Peyer's patch (tissue), 4 donors: ENCODE measurements at regions not wholly inside any gene's neighbourhood (a gene's known extent, or its start where the extent isn't known, plus 50 kb on each side); places are given as distances from the start of the nearest gene placed in this dataset.

Source experiments
- DNase-seq, 3 donors: peaks; one replicate each; pipeline ENCODE4 v3.0.0-alpha.2; 2017 to 2019
- H3K27ac ChIP-seq, 4 donors: fragments of 200-600 bp; sonication (generic); one replicate each; pipeline ENCODE4 v1.5.1; 2016 to 2019
- H3K27me3 ChIP-seq, 2 donors: fragments of 200-600 bp; sonication (generic); one replicate each; pipeline ENCODE4 v1.5.1; 2019
- H3K36me3 ChIP-seq, 3 donors: fragments of 200-600 bp; sonication (generic); one replicate each; pipeline ENCODE4 v1.5.1; 2016 to 2019
- H3K4me1 ChIP-seq, 4 donors: fragments of 200-600 bp; sonication (generic); one replicate each; pipeline ENCODE4 v1.5.1; 2016 to 2019
- H3K4me3 ChIP-seq, 4 donors: fragments of 200-600 bp; sonication (generic); 1 replicate in 3 of 4; 2 replicates in 1 of 4; pipeline ENCODE4 v1.5.1; 2016 to 2019; ENCODE audit warnings: mild to moderate bottlenecking in 1 of 4
- H3K9me3 ChIP-seq, 4 donors: fragments of 200-600 bp; sonication (generic); one replicate each; pipeline ENCODE4 v1.5.1; 2016 to 2019; ENCODE audit warnings: mild to moderate bottlenecking in 1 of 4
- POLR2A ChIP-seq, 2 donors: fragments of 450-650 bp; IDR thresholded peaks; one replicate each; pipeline ENCODE4 v1.5.1; 2017; ENCODE audit warnings: antibody characterized with exemption in 2 of 2, mild to moderate bottlenecking in 2 of 2, moderate library complexity in 2 of 2
- TF ChIP-seq, protein P1 (sequence below), 6 experiments: fragments of 450-650 bp in 4 of 6; fragments of 200-600 bp in 2 of 6; sonication (generic) in 1 of 6; IDR thresholded peaks; one replicate each; pipeline ENCODE4 v1.5.1; 2017 to 2019; ENCODE audit warnings: antibody characterized with exemption in 6 of 6, mild to moderate bottlenecking in 3 of 6, moderate library complexity in 1 of 6

GRCh38 chr10:120368338-120368737 lies 88.7 kb upstream of the PLPP4 start:
- no peak overlapping the region for H3K4me3 ChIP-seq
- TF ChIP-seq POLR2A (IDR thresholded peaks at IDR 0.05), result no peak
- TF ChIP-seq, protein P1, sequence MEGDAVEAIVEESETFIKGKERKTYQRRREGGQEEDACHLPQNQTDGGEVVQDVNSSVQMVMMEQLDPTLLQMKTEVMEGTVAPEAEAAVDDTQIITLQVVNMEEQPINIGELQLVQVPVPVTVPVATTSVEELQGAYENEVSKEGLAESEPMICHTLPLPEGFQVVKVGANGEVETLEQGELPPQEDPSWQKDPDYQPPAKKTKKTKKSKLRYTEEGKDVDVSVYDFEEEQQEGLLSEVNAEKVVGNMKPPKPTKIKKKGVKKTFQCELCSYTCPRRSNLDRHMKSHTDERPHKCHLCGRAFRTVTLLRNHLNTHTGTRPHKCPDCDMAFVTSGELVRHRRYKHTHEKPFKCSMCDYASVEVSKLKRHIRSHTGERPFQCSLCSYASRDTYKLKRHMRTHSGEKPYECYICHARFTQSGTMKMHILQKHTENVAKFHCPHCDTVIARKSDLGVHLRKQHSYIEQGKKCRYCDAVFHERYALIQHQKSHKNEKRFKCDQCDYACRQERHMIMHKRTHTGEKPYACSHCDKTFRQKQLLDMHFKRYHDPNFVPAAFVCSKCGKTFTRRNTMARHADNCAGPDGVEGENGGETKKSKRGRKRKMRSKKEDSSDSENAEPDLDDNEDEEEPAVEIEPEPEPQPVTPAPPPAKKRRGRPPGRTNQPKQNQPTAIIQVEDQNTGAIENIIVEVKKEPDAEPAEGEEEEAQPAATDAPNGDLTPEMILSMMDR (IDR thresholded peaks at IDR 0.05), result no peak
- no peaks in the 10 kb centered on the region for H3K9me3 ChIP-seq
- H3K27ac ChIP-seq, result no peak overlapping the region
- H3K27me3 ChIP-seq, result no peaks in the 10 kb centered on the region
- no peak for DNase-seq
- H3K4me1 ChIP-seq, result no peaks in the 10 kb centered on the region
- no peaks in the 10 kb centered on the region for H3K36me3 ChIP-seq

DNA sequence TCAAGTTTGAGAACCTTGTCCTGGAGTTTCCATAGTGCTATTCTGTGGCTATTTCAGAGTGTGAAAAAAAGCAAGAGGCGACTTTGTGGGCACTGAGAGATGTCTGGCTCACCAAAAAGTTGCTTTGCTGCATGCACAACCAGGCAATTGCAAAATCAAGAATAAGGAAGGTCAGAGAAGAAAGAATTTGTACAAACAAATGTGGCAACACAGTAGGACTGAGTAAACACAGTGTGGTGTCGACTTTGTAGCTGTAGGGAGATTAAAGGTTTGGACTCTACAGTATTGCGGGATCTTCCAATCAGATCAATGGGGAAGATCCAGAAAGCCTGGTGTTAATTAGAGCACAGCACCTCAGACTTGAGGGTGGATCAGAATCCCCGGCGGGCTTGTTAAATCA lies 88.1 kb upstream of the PLPP4 start:
- DNase-seq, result no peak
- no peak overlapping the region for H3K4me3 ChIP-seq
- no peaks in the 10 kb centered on the region for H3K4me1 ChIP-seq
- no peaks in the 10 kb centered on the region for H3K27me3 ChIP-seq
- no peaks in the 10 kb centered on the region for H3K9me3 ChIP-seq
- TF ChIP-seq POLR2A (IDR thresholded peaks at IDR 0.05), result no peak
- TF ChIP-seq, protein P1 (IDR thresholded peaks at IDR 0.05), result no peak
- H3K36me3 ChIP-seq, result no peaks in the 10 kb centered on the region
- no peak overlapping the region for H3K27ac ChIP-seq

GRCh38 chr10:120369856-120370276 lies 87.2 kb upstream of the PLPP4 start:
- Histone ChIP-seq H3K4me3 (no peak overlapping the region), H3K27me3 (no peaks in the 10 kb centered on the region), H3K27ac (no peak overlapping the region), H3K36me3 (no peaks in the 10 kb centered on the region), H3K9me3 (no peaks in the 10 kb centered on the region), H3K4me1 (no peaks in the 10 kb centered on the region)
- TF ChIP-seq, protein P1 (IDR thresholded peaks at IDR 0.05), result no peak
- no peak for TF ChIP-seq POLR2A (IDR thresholded peaks at IDR 0.05)
- no peak for DNase-seq

GRCh38 chr10:120371856-120372255 lies 85.2 kb upstream of the PLPP4 start:
- no peak overlapping the region for H3K27ac ChIP-seq
- no peak for DNase-seq
- TF ChIP-seq POLR2A (IDR thresholded peaks at IDR 0.05), result no peak
- TF ChIP-seq, protein P1 (IDR thresholded peaks at IDR 0.05), result no peak

GRCh38 chr10:120372917-120373316 lies 84.1 kb upstream of the PLPP4 start:
- Histone ChIP-seq H3K9me3 (no peaks in the 10 kb centered on the region), H3K27me3 (no peaks in the 10 kb centered on the region), H3K4me1 (no peaks in the 10 kb centered on the region), H3K4me3 (no peak overlapping the region), H3K27ac (no peak overlapping the region), H3K36me3 (no peaks in the 10 kb centered on the region)
- no peak for DNase-seq
- no peak for TF ChIP-seq POLR2A (IDR thresholded peaks at IDR 0.05)
- TF ChIP-seq, protein P1 (IDR thresholded peaks at IDR 0.05), result no peak

More at GRCh38 chr10:120371856-120372255, 85.2 kb upstream of the PLPP4 start:
- no peaks in the 10 kb centered on the region for H3K4me1 ChIP-seq
- no peaks in the 10 kb centered on the region for H3K27me3 ChIP-seq
- no peaks in the 10 kb centered on the region for H3K9me3 ChIP-seq
- no peak overlapping the region for H3K4me3 ChIP-seq
- H3K36me3 ChIP-seq, result no peaks in the 10 kb centered on the region

- Histone ChIP-seq H3K36me3 (no peaks in the 10 kb centered on the region), H3K27me3 (no peaks in the 10 kb centered on the region), H3K4me3 (no peak overlapping the region), H3K27ac (no peak overlapping the region), H3K4me1 (no peaks in the 10 kb centered on the region), H3K9me3 (no peaks in the 10 kb centered on the region)
- no peak for DNase-seq
- TF ChIP-seq, protein P1 (IDR thresholded peaks at IDR 0.05), result no peak
- TF ChIP-seq POLR2A (IDR thresholded peaks at IDR 0.05), result no peak
Measured at GRCh38 chr10:120375666-120376065, 81.4 kb upstream of the PLPP4 start.
